ENCODE measurements at regions not wholly inside any gene's neighbourhood (a gene's known extent, or its start where the extent isn't known, plus 50 kb on each side); places are given as distances from the start of the nearest gene placed in this dataset.
A peak's percentile ranks its signal among the peaks of the same experiment; 100 is the strongest.

GRCh38 chr12:74285773-74286172 lies 251.9 kb upstream of the ATXN7L3B start:
- no peak for DNase-seq

GRCh38 chr12:74286254-74286653 lies 251.4 kb upstream of the ATXN7L3B start:
- no peak for DNase-seq

GRCh38 chr12:74292351-74293194 lies 245.1 kb upstream of the ATXN7L3B start:
- no peak for DNase-seq

GRCh38 chr12:74293689-74294131 lies 243.9 kb upstream of the ATXN7L3B start:
- DNase-seq: no peak

GRCh38 chr12:74317078-74317601 lies 220.5 kb upstream of the ATXN7L3B start:
- DNase-seq: peak; percentile 51

- no peak for DNase-seq
Observed at GRCh38 chr12:74317741-74318140, 219.9 kb upstream of the ATXN7L3B start.

- no peak for DNase-seq
Observed at GRCh38 chr12:74319886-74320285, 217.7 kb upstream of the ATXN7L3B start.

GRCh38 chr12:74321381-74321780 lies 216.3 kb upstream of the ATXN7L3B start:
- DNase-seq: no peak

GRCh38 chr12:74322792-74323191 lies 214.8 kb upstream of the ATXN7L3B start:
- no peak for DNase-seq

- DNase-seq: no peak
Observed at GRCh38 chr12:74328623-74329022, 209.0 kb upstream of the ATXN7L3B start.

GRCh38 chr12:74334780-74335179 lies 202.9 kb upstream of the ATXN7L3B start:
- DNase-seq: no peak

- no peak for DNase-seq
Observed at GRCh38 chr12:74337951-74338350, 199.7 kb upstream of the ATXN7L3B start.

GRCh38 chr12:74339211-74339610 lies 198.4 kb upstream of the ATXN7L3B start:
- no peak for DNase-seq

GRCh38 chr12:74349925-74350324 lies 187.7 kb upstream of the ATXN7L3B start:
- no peak for DNase-seq

GRCh38 chr12:74365178-74365964 lies 172.3 kb upstream of the ATXN7L3B start:
- no peak for DNase-seq

- DNase-seq: no peak
Observed at GRCh38 chr12:74370608-74371216, 166.9 kb upstream of the ATXN7L3B start.

- DNase-seq: no peak
Observed at GRCh38 chr12:74379114-74379513, 158.5 kb upstream of the ATXN7L3B start.

GRCh38 chr12:74381958-74382357 lies 155.7 kb upstream of the ATXN7L3B start:
- no peak for DNase-seq

GRCh38 chr12:74382983-74383382 lies 154.7 kb upstream of the ATXN7L3B start:
- no peak for DNase-seq

GRCh38 chr12:74391283-74391682 lies 146.4 kb upstream of the ATXN7L3B start:
- DNase-seq: no peak

- DNase-seq: no peak
Observed at GRCh38 chr12:74393272-74393671, 144.4 kb upstream of the ATXN7L3B start.

- no peak for DNase-seq
Observed at GRCh38 chr12:74394647-74395046, 143.0 kb upstream of the ATXN7L3B start.

GRCh38 chr12:74401035-74401434 lies 136.6 kb upstream of the ATXN7L3B start:
- DNase-seq: no peak

Data from occipital lobe (tissue), 1 donor.